Dermis blood vessel endothelial cell (primary cell): ENCODE measurements at regions not wholly inside any gene's neighbourhood (a gene's known extent, or its start where the extent isn't known, plus 50 kb on each side); places are given as distances from the start of the nearest gene placed in this dataset.
"Not testable (repeated sequence)": the region's sequence is repeated elsewhere in the genome, so short reads cannot be mapped to it uniquely, and the experiment has no call there.

Source experiments
- DNase-seq: peaks from one replicate; pipeline ENCODE4 v3.0.0; 2010

GRCh38 chr13:106089261-106089980 is 446.0 kb downstream of the EFNB2 start:
- DNase-seq = no peak

GRCh38 chr13:106088085-106088484 is 447.4 kb downstream of the EFNB2 start:
- DNase-seq = no peak

GRCh38 chr13:106087201-106087600 is 448.3 kb downstream of the EFNB2 start:
- no peak for DNase-seq

GRCh38 chr13:106083620-106084350 is 451.7 kb downstream of the EFNB2 start:
- peak; percentile 77 for DNase-seq

GRCh38 chr13:106081221-106081620 is 454.2 kb downstream of the EFNB2 start:
- not testable (repeated sequence) for DNase-seq

- DNase-seq = no peak
Observed at GRCh38 chr13:106078191-106078590, 457.3 kb downstream of the EFNB2 start.

- no peak for DNase-seq
Observed at GRCh38 chr13:106077017-106077416, 458.4 kb downstream of the EFNB2 start.

- DNase-seq = no peak
Observed at GRCh38 chr13:106072014-106072413, 463.4 kb downstream of the EFNB2 start.

GRCh38 chr13:106063591-106064313 is 471.7 kb downstream of the EFNB2 start:
- DNase-seq = no peak

GRCh38 chr13:106061781-106062180 is 473.7 kb downstream of the EFNB2 start:
- no peak for DNase-seq

- DNase-seq = no peak
Observed at GRCh38 chr13:106056851-106057250, 478.6 kb downstream of the EFNB2 start.

- DNase-seq = no peak
Observed at GRCh38 chr13:106052200-106052767, 483.2 kb downstream of the EFNB2 start.

GRCh38 chr13:106049171-106049570 is 486.3 kb downstream of the EFNB2 start:
- no peak for DNase-seq

GRCh38 chr13:106048386-106048785 is 487.1 kb downstream of the EFNB2 start:
- DNase-seq = no peak

- no peak for DNase-seq
Observed at GRCh38 chr13:106047859-106048258, 487.6 kb downstream of the EFNB2 start.

GRCh38 chr13:106042996-106043581 is 492.4 kb downstream of the EFNB2 start:
- DNase-seq = no peak

GRCh38 chr13:106041445-106041844 is 494.0 kb downstream of the EFNB2 start:
- DNase-seq = no peak

- no peak for DNase-seq
Observed at GRCh38 chr13:106038752-106039151, 496.7 kb downstream of the EFNB2 start.

GRCh38 chr13:106036870-106037269 is 498.6 kb downstream of the EFNB2 start:
- no peak for DNase-seq

GRCh38 chr13:106034201-106034600 is 501.3 kb downstream of the EFNB2 start:
- no peak for DNase-seq

- DNase-seq = no peak
Observed at GRCh38 chr13:106033659-106034058, 501.8 kb downstream of the EFNB2 start.

- DNase-seq = no peak
Observed at GRCh38 chr13:106032441-106032840, 503.0 kb downstream of the EFNB2 start.
